ENCODE measurements at regions not wholly inside any gene's neighbourhood (a gene's known extent, or its start where the extent isn't known, plus 50 kb on each side); places are given as distances from the start of the nearest gene placed in this dataset.

GRCh38 chr1:157194731-157195520, 56.7 kb upstream of the ETV3 start:
- peaks cover 46% of the 10 kb centered on the region for H3K27me3 ChIP-seq (replicated peaks; ENCODE audit: control insufficient read depth, insufficient read depth, low read length)
- H3K9ac ChIP-seq (ENCODE audit: low read length): no peak overlapping the region
- H3K4me1 ChIP-seq (ENCODE audit: control insufficient read depth, insufficient read depth, low read length): no peaks in the 10 kb centered on the region
- no peak overlapping the region for H3K4me3 ChIP-seq (ENCODE audit: low read length)
- H3K36me3 ChIP-seq (ENCODE audit: control insufficient read depth, insufficient read depth, low read length, severe bottlenecking): no peaks in the 10 kb centered on the region
- H3K9me3 ChIP-seq (ENCODE audit: control insufficient read depth, low read length): no peaks in the 10 kb centered on the region
- no peak for DNase-seq (ENCODE audit: low read depth)

DNA sequence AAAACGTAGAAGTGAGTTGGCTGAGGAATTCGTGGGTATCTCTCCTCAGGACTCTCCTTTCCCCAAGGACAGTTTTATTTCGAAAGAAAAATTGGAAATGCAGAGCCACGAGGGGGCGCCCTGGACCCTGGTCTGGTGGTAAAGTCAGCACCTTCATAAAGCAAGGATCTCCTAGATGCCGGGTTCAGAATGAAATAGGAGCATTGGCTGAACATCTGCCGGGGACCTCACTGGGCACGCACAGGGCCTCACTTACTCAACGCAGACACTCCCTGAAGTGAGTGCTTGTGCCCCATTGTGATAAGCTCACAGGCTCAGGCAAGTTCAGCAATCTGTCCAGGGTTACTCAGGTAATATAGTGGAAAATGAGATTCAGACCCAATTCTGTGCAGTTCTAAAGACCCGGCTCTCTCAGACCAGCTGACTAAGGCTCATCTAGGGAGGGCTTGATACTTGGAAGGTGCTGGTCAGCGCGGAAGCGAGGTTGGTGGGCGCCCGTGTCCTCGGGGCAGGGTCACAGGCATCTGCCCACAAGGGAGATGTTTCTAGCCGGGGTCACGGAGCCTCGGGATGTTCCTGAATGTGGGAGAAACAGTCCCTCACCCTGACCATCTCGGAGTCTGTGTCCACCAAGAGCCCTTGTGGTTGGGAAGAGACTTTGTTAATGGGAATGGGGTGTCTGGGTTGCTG, 55.7 kb upstream of the ETV3 start:
- Histone ChIP-seq H3K4me1 (ENCODE audit: control insufficient read depth, insufficient read depth, low read length) (no peaks in the 10 kb centered on the region), H3K4me3 (ENCODE audit: low read length) (no peak overlapping the region), H3K27me3 (replicated peaks; ENCODE audit: control insufficient read depth, insufficient read depth, low read length) (peaks cover 51% of the 10 kb centered on the region), H3K9me3 (ENCODE audit: control insufficient read depth, low read length) (no peaks in the 10 kb centered on the region), H3K36me3 (ENCODE audit: control insufficient read depth, insufficient read depth, low read length, severe bottlenecking) (no peaks in the 10 kb centered on the region), H3K9ac (ENCODE audit: low read length) (no peak overlapping the region)
- DNase-seq (ENCODE audit: low read depth): peak; percentile 84

DNA sequence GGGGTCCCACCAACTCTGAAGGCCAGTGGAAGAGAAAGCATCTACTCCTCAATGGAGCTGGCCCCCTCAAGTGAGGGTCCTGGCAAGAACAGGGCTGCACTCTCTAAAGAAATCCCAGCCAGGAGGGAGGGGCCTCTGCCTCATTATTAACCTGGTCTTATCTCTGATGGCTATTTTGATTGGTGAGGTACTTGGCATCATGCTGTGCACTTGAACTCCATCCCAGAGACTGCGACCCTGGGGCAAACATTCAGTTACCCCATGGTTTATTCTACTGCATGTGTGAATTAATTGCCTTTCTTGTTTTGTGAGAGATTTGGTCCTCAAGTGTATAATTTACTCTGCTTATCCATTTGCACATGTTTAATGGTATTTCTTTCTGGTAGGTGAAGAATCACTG, 55.0 kb upstream of the ETV3 start:
- DNase-seq (ENCODE audit: low read depth): no peak
- peaks cover 51% of the 10 kb centered on the region for H3K27me3 ChIP-seq (replicated peaks; ENCODE audit: control insufficient read depth, insufficient read depth, low read length)

DNA sequence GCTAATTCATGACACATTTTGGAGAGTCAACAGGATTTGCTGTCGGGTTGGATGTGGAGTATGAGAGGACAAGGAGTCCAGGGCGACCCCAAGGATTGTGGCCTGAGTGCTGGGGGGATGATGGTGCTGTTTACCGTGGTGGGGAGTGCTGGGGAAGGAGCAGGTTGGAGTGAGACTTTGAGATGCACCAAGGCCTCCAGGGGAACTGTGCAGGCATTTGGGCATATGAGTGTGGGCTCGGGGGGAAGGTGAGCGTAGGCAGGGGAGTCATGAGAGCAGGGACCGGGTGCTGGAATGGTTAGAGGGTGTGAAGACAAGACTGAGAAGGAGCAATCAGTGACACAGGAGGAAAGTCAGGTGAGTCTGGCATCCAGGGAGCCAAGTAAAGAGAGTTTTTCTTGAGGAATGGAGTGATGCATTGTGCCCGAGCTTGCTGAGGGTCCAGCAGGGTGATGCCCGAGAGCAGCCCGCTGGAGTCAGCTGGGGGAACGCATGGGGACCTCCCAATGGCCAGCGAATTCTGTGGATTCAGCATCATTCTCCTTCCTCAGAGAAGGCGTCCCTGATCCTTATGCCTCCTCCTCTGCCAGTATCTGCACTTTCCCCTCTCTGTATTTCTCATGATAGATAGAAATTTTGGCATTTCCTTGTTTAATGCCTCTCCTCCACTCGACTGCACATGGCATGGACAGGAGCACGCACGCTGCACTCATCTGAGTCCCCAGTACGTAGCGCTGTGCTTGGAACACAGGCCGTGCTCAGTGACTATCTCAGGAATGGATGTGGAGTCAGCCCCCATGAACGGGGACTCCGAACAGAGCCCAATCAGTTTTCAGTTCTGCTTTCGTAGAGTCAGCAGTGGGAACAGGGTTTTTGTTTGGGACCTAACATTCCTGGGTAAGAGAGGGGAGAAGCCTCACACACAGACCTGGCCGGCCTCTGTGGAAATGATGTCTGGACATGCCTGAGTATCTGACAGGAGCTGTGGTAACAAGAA, 52.1 kb upstream of the ETV3 start:
- Histone ChIP-seq H3K4me3 (ENCODE audit: low read length) (no peak overlapping the region), H3K9ac (ENCODE audit: low read length) (no peak overlapping the region), H3K27me3 (replicated peaks; ENCODE audit: control insufficient read depth, insufficient read depth, low read length) (peaks cover 66% of the 10 kb centered on the region), H3K36me3 (ENCODE audit: control insufficient read depth, insufficient read depth, low read length, severe bottlenecking) (no peaks in the 10 kb centered on the region), H3K4me1 (ENCODE audit: control insufficient read depth, insufficient read depth, low read length) (no peaks in the 10 kb centered on the region), H3K9me3 (ENCODE audit: control insufficient read depth, low read length) (no peaks in the 10 kb centered on the region)
- no peak for DNase-seq (ENCODE audit: low read depth)

More for the DNA sequence above, 55.0 kb upstream of the ETV3 start:
- no peaks in the 10 kb centered on the region for H3K4me1 ChIP-seq (ENCODE audit: control insufficient read depth, insufficient read depth, low read length)
- H3K4me3 ChIP-seq (ENCODE audit: low read length): no peak overlapping the region
- H3K36me3 ChIP-seq (ENCODE audit: control insufficient read depth, insufficient read depth, low read length, severe bottlenecking): no peaks in the 10 kb centered on the region
- no peak overlapping the region for H3K9ac ChIP-seq (ENCODE audit: low read length)
- H3K9me3 ChIP-seq (ENCODE audit: control insufficient read depth, low read length): no peaks in the 10 kb centered on the region

DNA sequence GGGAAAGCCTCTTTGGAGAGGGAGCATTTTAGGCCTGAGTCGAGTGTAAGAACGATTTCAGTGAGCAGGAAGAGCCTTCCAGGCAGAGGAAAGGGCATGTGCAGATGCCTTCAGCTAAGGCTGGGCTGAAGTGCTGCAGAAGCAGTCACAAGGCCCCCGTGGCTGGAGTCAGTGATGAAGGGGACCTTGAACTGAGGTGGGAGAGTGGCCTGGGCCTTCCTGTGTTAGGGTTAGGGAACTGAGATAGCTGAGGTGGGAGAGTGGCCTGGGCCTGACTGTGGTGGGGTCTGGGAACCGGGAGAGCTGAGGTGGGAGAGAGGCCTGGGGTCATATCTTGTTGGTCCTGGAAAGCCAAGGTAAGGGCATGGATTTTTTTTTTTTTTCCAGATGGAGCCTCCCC, 50.9 kb upstream of the ETV3 start:
- Histone ChIP-seq H3K9ac (ENCODE audit: low read length) (no peak overlapping the region), H3K36me3 (ENCODE audit: control insufficient read depth, insufficient read depth, low read length, severe bottlenecking) (no peaks in the 10 kb centered on the region), H3K9me3 (ENCODE audit: control insufficient read depth, low read length) (no peaks in the 10 kb centered on the region), H3K4me3 (ENCODE audit: low read length) (no peak overlapping the region), H3K4me1 (ENCODE audit: control insufficient read depth, insufficient read depth, low read length) (no peaks in the 10 kb centered on the region), H3K27me3 (replicated peaks; ENCODE audit: control insufficient read depth, insufficient read depth, low read length) (peaks cover 67% of the 10 kb centered on the region)
- DNase-seq (ENCODE audit: low read depth): no peak
